Heart left ventricle (tissue), 16 donors: ENCODE measurements at regions not wholly inside any gene's neighbourhood (a gene's known extent, or its start where the extent isn't known, plus 50 kb on each side); places are given as distances from the start of the nearest gene placed in this dataset.

ENCODE experiments used
- ATAC-seq, 4 donors: fragments of 200-7000 bp; cut with Tn5 transposase; one replicate each; pipeline ENCODE4 v1.9.1; 2020 to 2022; ENCODE audit warnings: moderate library complexity in 4 of 4, mild to moderate bottlenecking in 3 of 4, moderate number of reproducible peaks in 1 of 4
- DNase-seq, 5 donors: peaks; one replicate each; pipeline ENCODE4 v3.0.0-alpha.2; 2020
- H3K27ac ChIP-seq, 12 donors: fragments of 200-600 bp; sonication (generic) in 4 of 12; one replicate each; pipeline versions ENCODE4 v1.5.0 to v1.8.0; 2016 to 2022; ENCODE audit warnings: mild to moderate bottlenecking in 2 of 12
- H3K27me3 ChIP-seq, 9 donors: fragments of 200-600 bp; sonication (generic) in 2 of 9; one replicate each; pipeline versions ENCODE4 v1.5.1 to v1.8.0; 2016 to 2022; ENCODE audit warnings: mild to moderate bottlenecking in 3 of 9
- H3K36me3 ChIP-seq, 9 donors: fragments of 200-600 bp; sonication (generic) in 2 of 9; one replicate each; pipeline versions ENCODE4 v1.5.0 to v1.8.0; 2018 to 2022; ENCODE audit warnings: mild to moderate bottlenecking in 2 of 9
- H3K4me1 ChIP-seq, 12 donors: fragments of 200-600 bp; sonication (generic) in 4 of 12; one replicate each; pipeline versions ENCODE4 v1.5.0 to v1.8.0; 2016 to 2022; ENCODE audit warnings: mild to moderate bottlenecking in 3 of 12
- H3K4me3 ChIP-seq, 12 donors: fragments of 200-600 bp; sonication (generic) in 4 of 12; one replicate each; pipeline versions ENCODE4 v1.5.0 to v1.8.0; 2017 to 2022; ENCODE audit warnings: mild to moderate bottlenecking in 9 of 12, moderate library complexity in 4 of 12
- H3K9me3 ChIP-seq, 12 donors: fragments of 200-600 bp; sonication (generic) in 4 of 12; one replicate each; pipeline versions ENCODE4 v1.5.0 to v1.8.0; 2016 to 2022; ENCODE audit warnings: mild to moderate bottlenecking in 1 of 12
- POLR2A ChIP-seq, 2 donors: fragments of 450-650 bp; IDR thresholded peaks; one replicate each; pipeline ENCODE4 v1.6.1; 2017; ENCODE audit warnings: antibody characterized with exemption in 2 of 2, mild to moderate bottlenecking in 2 of 2, moderate library complexity in 2 of 2
- WGBS, 4 donors: extraction: QIAGEN DNeasy Blood & Tissue Kit in 2 of 4; methylation state at CpG; one replicate each; pipeline versions ENCODE4 v1.1.5 to v1.1.7; 2013 to 2018; 5-methylcytosine and 5-hydroxymethylcytosine counted together
- intact Hi-C, 10 donors: fragments of 100-400 bp; cut with DNase I; formaldehyde crosslinking; loops; one replicate each; pipeline versions ENCODE4 v1.11.1 to v1.14.2; 2022
- TF ChIP-seq, protein P1 (sequence below), 12 donors: fragments of 200-600 bp; sonication (generic) in 4 of 12; IDR thresholded peaks; one replicate each; pipeline versions ENCODE4 v1.5.0 to v1.8.0; 2018 to 2022; ENCODE audit warnings: antibody characterized with exemption in 12 of 12, mild to moderate bottlenecking in 5 of 12
- donor health status: ischemic (EF 13 %, LVEDD 7.1; RV severe dilation, severe dysfunction).
- donor health status: healthy with polysubstance abuse.
- donor health status: DM: no; HTN: yes; CAD: no.
- donor health status: DM: no; HTN: no; CAD: no.
- donor health status: ischemic (EF 25% LVEDD 6.9; RV normal size, moderate dysfunction).
- donor health status: ischemic (EF 25% LVEDD 5.7; RV mildly dilated, moderate dysfunction).
- donor health status: healthy.
- donor health status: DM: yes; HTN: yes; CAD: no.
- donor health status: ischemic (EF 35%, LVEDD 5.7; RV mildly dilated, moderate dysfunction).
- donor health status: nonischemic (EF 11% LVEDD 7.7; RV severe dilation, severe dysfunction).
- donor health status: DM: yes; HTN: yes; CAD: no.
- donor health status: PGD.
- donor health status: ischemic (EF 29% LVEDD 5.4; RV normal size, mild dysfunction).
- donor health status: nonischemic (EF 23%, LVEDD 6.1; RV moderate dilation, normal function).

DNA sequence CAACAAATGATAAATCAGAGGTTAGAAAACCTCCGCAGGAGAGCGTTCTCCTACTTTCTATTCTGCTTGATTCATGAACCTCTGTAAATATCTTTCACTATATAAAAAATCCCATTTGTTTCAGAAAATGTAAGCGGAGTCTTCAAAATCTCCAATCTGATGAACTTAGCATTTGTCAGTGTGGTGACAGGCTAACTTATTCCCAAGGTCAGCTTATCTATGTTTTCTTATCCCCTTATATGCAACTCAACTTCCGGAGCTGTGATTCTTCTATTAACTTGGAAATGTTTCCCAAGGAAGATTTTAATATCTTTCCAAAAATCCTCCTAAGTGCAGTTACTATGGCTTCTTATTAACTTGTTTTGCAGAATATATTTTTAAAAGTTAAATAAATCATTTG lies 87.5 kb upstream of the C1QTNF7 start:
- 56 to 64% (median 61%) methylated on average over 4 of the region's 4 CpGs for WGBS, 4 donors
- H3K36me3 ChIP-seq = no peaks in the 10 kb centered on the region
- DNase-seq (no peak), ATAC-seq (no peak)
- peak overlapping the region in 7 of 12 donors; percentile 11 to 65 (median 53) for H3K27ac ChIP-seq
- intact Hi-C loops = loop anchor here in 1 of 10 donors (10.0 kb wide), 1 partner anchor 114 kb away; no protein-coding TSS in a partner anchor
- H3K27me3 ChIP-seq = no peaks in the 10 kb centered on the region
- peaks cover 0 to 12% (median 0%) of the 10 kb centered on the region in 12 donors for H3K4me1 ChIP-seq
- H3K9me3 ChIP-seq = no peaks in the 10 kb centered on the region
- TF ChIP-seq, protein P1, sequence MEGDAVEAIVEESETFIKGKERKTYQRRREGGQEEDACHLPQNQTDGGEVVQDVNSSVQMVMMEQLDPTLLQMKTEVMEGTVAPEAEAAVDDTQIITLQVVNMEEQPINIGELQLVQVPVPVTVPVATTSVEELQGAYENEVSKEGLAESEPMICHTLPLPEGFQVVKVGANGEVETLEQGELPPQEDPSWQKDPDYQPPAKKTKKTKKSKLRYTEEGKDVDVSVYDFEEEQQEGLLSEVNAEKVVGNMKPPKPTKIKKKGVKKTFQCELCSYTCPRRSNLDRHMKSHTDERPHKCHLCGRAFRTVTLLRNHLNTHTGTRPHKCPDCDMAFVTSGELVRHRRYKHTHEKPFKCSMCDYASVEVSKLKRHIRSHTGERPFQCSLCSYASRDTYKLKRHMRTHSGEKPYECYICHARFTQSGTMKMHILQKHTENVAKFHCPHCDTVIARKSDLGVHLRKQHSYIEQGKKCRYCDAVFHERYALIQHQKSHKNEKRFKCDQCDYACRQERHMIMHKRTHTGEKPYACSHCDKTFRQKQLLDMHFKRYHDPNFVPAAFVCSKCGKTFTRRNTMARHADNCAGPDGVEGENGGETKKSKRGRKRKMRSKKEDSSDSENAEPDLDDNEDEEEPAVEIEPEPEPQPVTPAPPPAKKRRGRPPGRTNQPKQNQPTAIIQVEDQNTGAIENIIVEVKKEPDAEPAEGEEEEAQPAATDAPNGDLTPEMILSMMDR (IDR thresholded peaks at IDR 0.05) = no peak
- no peak for TF ChIP-seq POLR2A (IDR thresholded peaks at IDR 0.05)
- H3K4me3 ChIP-seq = peak overlapping the region in 9 of 12 donors; percentile 6 to 45 (median 22)

DNA sequence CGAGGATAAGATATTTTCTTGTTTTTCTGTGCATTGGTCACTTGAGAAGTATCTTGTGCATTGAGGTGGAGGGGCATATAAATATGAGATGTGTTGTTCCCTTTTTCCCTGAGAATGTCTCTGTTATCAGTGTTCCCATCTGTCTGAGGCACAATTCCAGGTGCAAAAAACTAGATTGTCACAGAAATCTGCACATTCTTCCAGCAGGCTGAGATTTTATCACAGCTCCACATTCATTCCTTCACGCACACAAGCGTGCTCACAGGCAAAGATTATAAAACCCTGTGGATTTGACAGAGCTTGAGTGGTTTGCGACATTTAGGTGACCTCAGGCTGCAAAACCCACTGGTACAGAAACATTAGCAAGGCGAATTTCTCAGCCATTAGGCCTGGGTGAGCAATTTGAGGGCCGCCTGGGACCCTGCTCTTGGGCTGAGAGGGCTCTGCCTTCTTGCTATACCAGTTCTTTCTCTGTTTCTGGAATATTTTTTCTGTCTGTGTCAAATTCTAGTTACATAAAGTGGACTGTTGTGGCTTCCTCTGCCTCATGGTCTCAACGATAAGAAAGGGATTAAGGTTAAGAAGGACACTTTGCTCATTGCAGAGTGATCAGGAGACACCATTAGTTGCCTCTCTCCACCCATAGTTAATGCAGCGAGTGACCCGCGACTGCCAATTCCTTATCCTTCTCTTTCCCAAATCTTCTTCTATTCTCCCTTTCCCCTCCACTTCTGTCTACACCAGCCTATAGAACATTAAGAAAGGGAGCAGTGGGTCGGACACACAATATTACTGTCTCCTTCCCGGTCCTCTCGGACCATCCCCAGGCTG lies 86.7 kb upstream of the C1QTNF7 start:
- H3K4me1 ChIP-seq = peaks cover 0 to 12% (median 0%) of the 10 kb centered on the region in 12 donors
- H3K4me3 ChIP-seq = peak overlapping the region in 6 of 12 donors; percentile 18 to 45 (median 39)
- no peak for TF ChIP-seq POLR2A (IDR thresholded peaks at IDR 0.05)
- TF ChIP-seq, protein P1 (IDR thresholded peaks at IDR 0.05) = no peak
- intact Hi-C loops = loop anchor here in 1 of 10 donors (10.0 kb wide), 1 partner anchor 114 kb away; no protein-coding TSS in a partner anchor
- no peaks in the 10 kb centered on the region for H3K27me3 ChIP-seq
- DNase-seq (no peak), ATAC-seq (no peak)
- no peaks in the 10 kb centered on the region for H3K9me3 ChIP-seq
- H3K27ac ChIP-seq = peak overlapping the region in 7 of 12 donors; percentile 1 to 65 (median 53)
- no peaks in the 10 kb centered on the region for H3K36me3 ChIP-seq
- 64 to 77% (median 72%) methylated on average over 13 of the region's 13 CpGs for WGBS, 4 donors

DNA sequence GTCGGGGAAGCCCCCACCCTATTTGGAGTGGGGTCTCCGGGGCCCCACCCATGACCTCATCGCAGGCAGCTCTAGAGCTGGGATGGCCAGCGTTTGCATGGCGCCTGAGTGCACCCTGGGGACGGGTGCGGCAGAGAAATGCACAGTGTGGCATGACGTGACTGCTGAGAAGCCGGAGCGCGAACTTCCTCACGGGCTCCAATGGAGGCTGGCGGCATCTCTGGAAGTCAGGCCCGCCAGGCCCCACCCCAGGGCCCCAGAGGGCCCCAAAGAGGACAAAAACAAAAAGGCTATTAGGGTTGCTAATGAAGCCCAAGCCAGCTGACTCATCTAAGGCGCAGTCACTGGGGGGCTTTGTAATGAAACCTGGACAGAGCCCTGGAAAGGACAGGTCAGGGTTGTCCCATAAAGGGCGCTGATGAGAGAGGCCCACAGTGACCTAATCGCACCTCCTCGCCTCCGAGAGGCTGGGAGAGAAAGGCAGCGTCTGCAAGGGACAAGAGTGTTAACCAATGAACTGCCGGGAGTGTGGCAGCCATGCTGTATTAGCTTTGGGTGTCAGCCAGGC lies 86.0 kb upstream of the C1QTNF7 start:
- Histone ChIP-seq H3K27ac (peak overlapping the region in 7 of 12 donors; percentile 1 to 65 (median 48)), H3K36me3 (no peaks in the 10 kb centered on the region), H3K4me1 (peaks cover 0 to 12% (median 0%) of the 10 kb centered on the region in 12 donors), H3K9me3 (no peaks in the 10 kb centered on the region), H3K4me3 (peak overlapping the region in 5 of 12 donors; percentile 18 to 45 (median 39)), H3K27me3 (no peaks in the 10 kb centered on the region)
- peak in 1 of 5 donors; percentile 33 for DNase-seq
- intact Hi-C loops = loop anchor here in 1 of 10 donors (10.0 kb wide), 1 partner anchor 113 kb away; no protein-coding TSS in a partner anchor
- 85 to 89% (median 86%) methylated on average over 21 of the region's 21 CpGs for WGBS, 4 donors
- TF ChIP-seq POLR2A (IDR thresholded peaks at IDR 0.05) = no peak
- TF ChIP-seq, protein P1 (IDR thresholded peaks at IDR 0.05) = no peak
- peak in 2 of 4 donors; percentile 43 to 54 for ATAC-seq

DNA sequence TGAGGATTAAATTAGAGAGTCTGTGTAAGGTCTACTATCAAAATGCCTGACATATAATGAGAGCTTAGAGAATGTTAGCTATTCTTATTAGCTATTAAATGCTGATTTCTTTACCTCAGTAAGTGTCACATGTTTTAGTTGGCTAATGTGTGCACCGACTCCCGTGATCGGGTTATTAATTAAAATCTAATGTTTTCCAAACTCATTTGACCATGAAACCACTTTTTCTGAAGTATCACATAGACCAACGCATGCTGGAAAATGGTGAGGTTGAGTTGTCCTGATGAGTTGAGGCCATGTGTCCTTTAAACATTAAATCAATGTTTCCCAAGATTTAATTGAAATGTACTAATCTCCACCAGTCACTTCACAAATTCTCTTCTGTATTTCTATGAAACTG lies 84.8 kb upstream of the C1QTNF7 start:
- Histone ChIP-seq H3K9me3 (no peaks in the 10 kb centered on the region), H3K27ac (no peak overlapping the region), H3K4me1 (peaks cover 0 to 12% (median 0%) of the 10 kb centered on the region in 12 donors), H3K4me3 (no peak overlapping the region), H3K27me3 (no peaks in the 10 kb centered on the region), H3K36me3 (no peaks in the 10 kb centered on the region)
- no peak for ATAC-seq
- no peak for TF ChIP-seq POLR2A (IDR thresholded peaks at IDR 0.05)
- TF ChIP-seq, protein P1 (IDR thresholded peaks at IDR 0.05) = no peak
- DNase-seq = no peak
- intact Hi-C loops = loop anchor here in 1 of 10 donors (10.0 kb wide), 1 partner anchor 112 kb away; no protein-coding TSS in a partner anchor
- 91 to 96% (median 95%) methylated on average over 4 of the region's 4 CpGs for WGBS, 4 donors
